HCT116 (cell line): ENCODE measurements at regions not wholly inside any gene's neighbourhood (a gene's known extent, or its start where the extent isn't known, plus 50 kb on each side); places are given as distances from the start of the nearest gene placed in this dataset.

Experiments
- ATAC-seq: fragments of 200-7000 bp; cut with Tn5 transposase; 2 replicates; pipeline ENCODE4 v1.9.1; 2020; ENCODE audit warnings: mild to moderate bottlenecking, moderate library complexity
- BruUV-seq: library from RNA; stranded (reverse); fragments of 400-500 nt; replicated peaks from 2 replicates; lab custom pipeline; 2021; lab: Mats Ljungman, UMichigan
- CTCF ChIA-PET: fragments of 300-600 bp; sonication (Branson Sonifier 250); formaldehyde crosslinking; loops from one replicate; lab custom pipeline; 2021; ENCODE audit warnings: antibody characterized with exemption; lab: Charles Lee
- POLR2A ChIA-PET: fragments of 300-600, 350-600 bp; sonication (Branson Sonifier 250); formaldehyde crosslinking; loops from one replicate; lab custom pipeline; 2021; ENCODE audit warnings: antibody characterized with exemption; lab: Charles Lee
- RAD21 ChIA-PET, 2 experiments: fragments of 300-600 bp; sonication (Branson Sonifier 250); formaldehyde crosslinking; loops; one replicate each; lab custom pipeline; 2023; ENCODE audit warnings: low total read pairs in 2 of 2; ENCODE audit not compliant: uncharacterized antibody in 2 of 2, unreplicated experiment in 2 of 2, low non-redundant PET in 1 of 2; lab: Charles Lee
- DNase-seq: peaks from one replicate; pipeline ENCODE4 v3.0.0-alpha.2; 2010; ENCODE audit warnings: low read depth, low spot score
- H2AFZ ChIP-seq: fragments of 200-600 bp; shearing (Covaris generic), sonication (generic); 2 replicates; pipeline ENCODE4 v1.6.1; 2017; ENCODE audit warnings: low read depth, mixed run types, mixed read lengths, antibody characterized with exemption, low read length; ENCODE audit not compliant: poor library complexity, severe bottlenecking
- H3K27ac ChIP-seq: 2 replicates; pipeline ENCODE4 v1.5.1; 2012; ENCODE audit warnings: low read depth, low read length
- H3K27me3 ChIP-seq: fragments of 200-600 bp; sonication (generic); 2 replicates; pipeline ENCODE4 v1.6.1; 2016; ENCODE audit warnings: mixed run types, low read length, mixed read lengths; ENCODE audit not compliant: insufficient read depth
- H3K36me3 ChIP-seq, 2 experiments: fragments of 200-500 bp in 1 of 2; fragments of 200-600 bp in 1 of 2; sonication (Bioruptor generic) in 1 of 2; sonication (generic) in 1 of 2; 2 replicates each; pipeline versions ENCODE4 v1.5.1 to v1.6.1; 2014 to 2016; ENCODE audit warnings: low read length in 2 of 2, inconsistent platforms in 1 of 2, mixed read lengths in 1 of 2, mixed run types in 1 of 2; ENCODE audit not compliant: insufficient read depth in 2 of 2, control insufficient read depth in 1 of 2
- H3K4me1 ChIP-seq, 2 experiments: fragments of 200-600 bp in 1 of 2; sonication (generic) in 1 of 2; 2 replicates each; pipeline versions ENCODE4 v1.5.1 to v1.6.1; 2012 to 2017; ENCODE audit warnings: low read length in 2 of 2, inconsistent platforms in 1 of 2, mild to moderate bottlenecking in 1 of 2, mixed read lengths in 1 of 2, mixed run types in 1 of 2, moderate library complexity in 1 of 2; ENCODE audit not compliant: insufficient read depth in 2 of 2, control insufficient read depth in 1 of 2
- H3K4me2 ChIP-seq: fragments of 200-600 bp; sonication (generic); 2 replicates; pipeline ENCODE4 v1.6.1; 2017; ENCODE audit warnings: mixed run types, low read length, mixed read lengths
- H3K4me3 ChIP-seq, 2 experiments: fragments of 200-600 bp in 1 of 2; sonication (generic) in 1 of 2; replicated peaks in 1 of 2; 2 replicates each; pipeline ENCODE4 v1.5.1; 2011 to 2016; ENCODE audit warnings: low read length in 2 of 2, control low read depth in 1 of 2, low read depth in 1 of 2, mild to moderate bottlenecking in 1 of 2, mixed read lengths in 1 of 2, mixed run types in 1 of 2
- H3K79me2 ChIP-seq: fragments of 200-600 bp; sonication (generic); 2 replicates; pipeline ENCODE4 v1.6.1; 2017; ENCODE audit warnings: mild to moderate bottlenecking, mixed run types, low read length, moderate library complexity, mixed read lengths; ENCODE audit not compliant: insufficient read depth
- H3K9ac ChIP-seq: fragments of 200-600 bp; sonication (generic); 2 replicates; pipeline ENCODE4 v1.6.1; 2016; ENCODE audit warnings: low read length, mixed read lengths
- H3K9me2 ChIP-seq: fragments of 200-600 bp; sonication (generic), shearing (Covaris generic); 2 replicates; pipeline ENCODE4 v1.6.1; 2017; ENCODE audit warnings: mixed run types, mild to moderate bottlenecking, moderate library complexity; ENCODE audit not compliant: insufficient read depth
- H3K9me3 ChIP-seq, 2 experiments: fragments of 200-500 bp in 1 of 2; fragments of 200-600 bp in 1 of 2; sonication (Bioruptor generic) in 1 of 2; sonication (generic) in 1 of 2; 2 replicates each; pipeline ENCODE4 v1.6.1; 2014 to 2017; ENCODE audit warnings: low read length in 2 of 2, mixed read lengths in 2 of 2, inconsistent platforms in 1 of 2, low read depth in 1 of 2, mild to moderate bottlenecking in 1 of 2, mixed run types in 1 of 2, moderate library complexity in 1 of 2; ENCODE audit not compliant: control insufficient read depth in 1 of 2, insufficient read depth in 1 of 2
- H4K20me1 ChIP-seq: fragments of 200-600 bp; sonication (generic), shearing (Covaris generic); 2 replicates; pipeline ENCODE4 v1.6.1; 2017; ENCODE audit warnings: mixed run types, mild to moderate bottlenecking, moderate library complexity; ENCODE audit not compliant: insufficient read depth
- CBX3 ChIP-seq: IDR thresholded peaks from 2 replicates; pipeline ENCODE4 v1.6.1; 2012; ENCODE audit warnings: low read depth
- CEBPB ChIP-seq: IDR thresholded peaks from 2 replicates; pipeline ENCODE4 v1.6.1; 2012; ENCODE audit warnings: low read depth
- ELF1 ChIP-seq: IDR thresholded peaks from 2 replicates; pipeline ENCODE4 v1.6.1; 2012; ENCODE audit warnings: low read depth, borderline replicate concordance
- EZH2phosphoT487 ChIP-seq: fragments of 200-600 bp; IDR thresholded peaks from 2 replicates; pipeline ENCODE4 v1.6.1; 2018; ENCODE audit warnings: antibody characterized with exemption, borderline replicate concordance
- FOSL1 ChIP-seq: IDR thresholded peaks from 2 replicates; pipeline ENCODE4 v1.6.1; 2012; ENCODE audit warnings: low read depth
- JUND ChIP-seq: IDR thresholded peaks from 2 replicates; pipeline ENCODE4 v1.6.1; 2012
- POLR2A ChIP-seq: IDR thresholded peaks from 2 replicates; pipeline ENCODE4 v1.7.0; 2011; ENCODE audit warnings: borderline replicate concordance; ENCODE audit not compliant: insufficient read depth, insufficient read length; ENCODE audit errors: extremely low read depth
- POLR2AphosphoS5 ChIP-seq: IDR thresholded peaks from 2 replicates; pipeline ENCODE4 v1.6.1; 2011; ENCODE audit warnings: mild to moderate bottlenecking, low read depth, low read length, moderate library complexity
- RAD21 ChIP-seq: IDR thresholded peaks from 2 replicates; pipeline ENCODE4 v1.6.1; 2012; ENCODE audit warnings: low read depth, mild to moderate bottlenecking
- SIN3A ChIP-seq: IDR thresholded peaks from 2 replicates; pipeline ENCODE4 v1.6.1; 2012; ENCODE audit warnings: low read depth
- SRF ChIP-seq: IDR thresholded peaks from 2 replicates; pipeline ENCODE4 v1.6.1; 2012; ENCODE audit warnings: low read depth
- YY1 ChIP-seq: IDR thresholded peaks from 2 replicates; pipeline ENCODE4 v1.6.1; 2011; ENCODE audit warnings: low read length, low read depth, moderate library complexity, mild to moderate bottlenecking; ENCODE audit not compliant: insufficient replicate concordance; ENCODE audit errors: extremely low read depth
- ZNF274 ChIP-seq: fragments of 200-500 bp; sonication (Bioruptor generic); IDR thresholded peaks from 2 replicates; pipeline ENCODE4 v1.6.1; 2014; ENCODE audit warnings: mild to moderate bottlenecking, low read depth, low read length, inconsistent platforms
- intact Hi-C: fragments of 100-400 bp; cut with micrococcal nuclease; formaldehyde crosslinking; loops from 2 replicates; pipeline ENCODE4 v1.10.0; 2022
- TF ChIP-seq, protein P1 (sequence below): IDR thresholded peaks from 2 replicates; pipeline ENCODE4 v1.6.1; 2012; ENCODE audit warnings: low read depth
- TF ChIP-seq, protein P2 (sequence below): IDR thresholded peaks from 2 replicates; pipeline ENCODE4 v1.6.1; 2012
- TF ChIP-seq, protein P3 (sequence below): IDR thresholded peaks from 2 replicates; pipeline ENCODE4 v1.6.1; 2011; ENCODE audit warnings: mild to moderate bottlenecking, low read length, moderate library complexity; ENCODE audit not compliant: insufficient replicate concordance; ENCODE audit errors: extremely low read depth

DNA sequence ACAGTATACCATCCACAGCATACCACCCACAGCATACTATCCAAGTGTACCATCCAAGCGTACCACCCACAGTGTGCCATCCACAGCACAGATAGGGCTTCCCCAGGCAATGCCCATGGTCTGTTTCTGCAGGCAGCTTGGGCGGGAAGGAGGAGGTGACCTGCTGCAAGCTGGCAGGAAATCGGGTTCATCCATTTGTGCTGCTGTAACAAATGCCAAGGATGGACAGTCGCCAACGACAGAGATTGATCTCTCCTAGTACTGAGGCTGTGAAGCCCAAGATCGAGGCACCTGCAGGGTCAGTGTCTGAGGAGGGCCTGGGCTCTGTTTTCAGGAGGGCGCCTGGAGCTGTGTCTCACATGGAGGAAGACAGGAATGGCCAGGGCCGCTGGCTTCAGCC lies 93.6 kb upstream of the SNTG2 start:
- ChIA-PET RAD21 (no interaction called here), CTCF (no interaction called here)
- ATAC-seq, result no peak

DNA sequence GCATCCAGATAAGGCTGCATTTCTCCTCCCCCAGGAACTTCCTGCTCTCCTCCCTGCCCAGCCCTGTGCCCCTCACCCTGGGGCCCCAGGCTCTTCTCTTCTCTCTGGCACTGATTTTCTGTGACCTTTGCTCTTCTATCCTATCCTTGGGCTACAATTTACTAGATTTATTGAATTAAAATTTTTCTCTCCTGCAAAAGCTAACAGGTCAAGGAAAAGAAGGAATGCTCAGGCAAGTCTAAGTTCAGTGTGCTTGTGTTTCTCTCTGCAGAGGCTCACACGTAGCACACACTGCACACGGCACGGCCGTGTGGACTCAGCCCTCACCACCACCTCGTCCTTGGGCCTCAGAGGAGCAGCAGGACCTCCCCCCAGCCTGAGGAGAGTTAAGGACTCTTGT lies 94.2 kb upstream of the SNTG2 start:
- POLR2A ChIA-PET, result no interaction called here
- H2AFZ ChIP-seq, result no peak overlapping the region
- intact Hi-C loops, result no loop called here
- H3K9me3 ChIP-seq, result no peaks in the 10 kb centered on the region
- H3K9ac ChIP-seq, result no peak overlapping the region
- H4K20me1 ChIP-seq, result no peaks in the 10 kb centered on the region
- no peaks in the 10 kb centered on the region for H3K4me1 ChIP-seq
- H3K9me2 ChIP-seq, result no peaks in the 10 kb centered on the region
- no TSS peak for BruUV-seq
- H3K4me2 ChIP-seq, result no peak overlapping the region
- no peaks in the 10 kb centered on the region for H3K36me3 ChIP-seq
- H3K4me3 ChIP-seq, result no peak overlapping the region
- no peak for ATAC-seq
- H3K79me2 ChIP-seq, result no peaks in the 10 kb centered on the region
- H3K27ac ChIP-seq, result no peak overlapping the region
- no peak for DNase-seq
- CTCF ChIA-PET, result no interaction called here
- H3K27me3 ChIP-seq, result no peaks in the 10 kb centered on the region
- RAD21 ChIA-PET, result no interaction called here
- TF ChIP-seq FOSL1 (no peak), POLR2A (no peak), SIN3A (no peak), ZNF274 (no peak), SRF (no peak), EZH2phosphoT487 (no peak), CEBPB (no peak), ELF1 (no peak)
- TF ChIP-seq, protein P1, sequence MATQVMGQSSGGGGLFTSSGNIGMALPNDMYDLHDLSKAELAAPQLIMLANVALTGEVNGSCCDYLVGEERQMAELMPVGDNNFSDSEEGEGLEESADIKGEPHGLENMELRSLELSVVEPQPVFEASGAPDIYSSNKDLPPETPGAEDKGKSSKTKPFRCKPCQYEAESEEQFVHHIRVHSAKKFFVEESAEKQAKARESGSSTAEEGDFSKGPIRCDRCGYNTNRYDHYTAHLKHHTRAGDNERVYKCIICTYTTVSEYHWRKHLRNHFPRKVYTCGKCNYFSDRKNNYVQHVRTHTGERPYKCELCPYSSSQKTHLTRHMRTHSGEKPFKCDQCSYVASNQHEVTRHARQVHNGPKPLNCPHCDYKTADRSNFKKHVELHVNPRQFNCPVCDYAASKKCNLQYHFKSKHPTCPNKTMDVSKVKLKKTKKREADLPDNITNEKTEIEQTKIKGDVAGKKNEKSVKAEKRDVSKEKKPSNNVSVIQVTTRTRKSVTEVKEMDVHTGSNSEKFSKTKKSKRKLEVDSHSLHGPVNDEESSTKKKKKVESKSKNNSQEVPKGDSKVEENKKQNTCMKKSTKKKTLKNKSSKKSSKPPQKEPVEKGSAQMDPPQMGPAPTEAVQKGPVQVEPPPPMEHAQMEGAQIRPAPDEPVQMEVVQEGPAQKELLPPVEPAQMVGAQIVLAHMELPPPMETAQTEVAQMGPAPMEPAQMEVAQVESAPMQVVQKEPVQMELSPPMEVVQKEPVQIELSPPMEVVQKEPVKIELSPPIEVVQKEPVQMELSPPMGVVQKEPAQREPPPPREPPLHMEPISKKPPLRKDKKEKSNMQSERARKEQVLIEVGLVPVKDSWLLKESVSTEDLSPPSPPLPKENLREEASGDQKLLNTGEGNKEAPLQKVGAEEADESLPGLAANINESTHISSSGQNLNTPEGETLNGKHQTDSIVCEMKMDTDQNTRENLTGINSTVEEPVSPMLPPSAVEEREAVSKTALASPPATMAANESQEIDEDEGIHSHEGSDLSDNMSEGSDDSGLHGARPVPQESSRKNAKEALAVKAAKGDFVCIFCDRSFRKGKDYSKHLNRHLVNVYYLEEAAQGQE, result no peak

More for the DNA sequence above, 93.6 kb upstream of the SNTG2 start:
- DNase-seq, result no peak
- no peak overlapping the region for H3K4me2 ChIP-seq
- H3K9me2 ChIP-seq, result no peaks in the 10 kb centered on the region
- POLR2A ChIA-PET, result no interaction called here
- H3K36me3 ChIP-seq, result no peaks in the 10 kb centered on the region
- no TSS peak for BruUV-seq
- H4K20me1 ChIP-seq, result no peaks in the 10 kb centered on the region
- no peaks in the 10 kb centered on the region for H3K9me3 ChIP-seq
- H3K27ac ChIP-seq, result no peak overlapping the region
- TF ChIP-seq, protein P2, sequence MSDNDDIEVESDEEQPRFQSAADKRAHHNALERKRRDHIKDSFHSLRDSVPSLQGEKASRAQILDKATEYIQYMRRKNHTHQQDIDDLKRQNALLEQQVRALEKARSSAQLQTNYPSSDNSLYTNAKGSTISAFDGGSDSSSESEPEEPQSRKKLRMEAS, result no peak
- no peak for TF ChIP-seq RAD21
- TF ChIP-seq JUND, result no peak
- no peak for TF ChIP-seq CBX3
- TF ChIP-seq, protein P3, sequence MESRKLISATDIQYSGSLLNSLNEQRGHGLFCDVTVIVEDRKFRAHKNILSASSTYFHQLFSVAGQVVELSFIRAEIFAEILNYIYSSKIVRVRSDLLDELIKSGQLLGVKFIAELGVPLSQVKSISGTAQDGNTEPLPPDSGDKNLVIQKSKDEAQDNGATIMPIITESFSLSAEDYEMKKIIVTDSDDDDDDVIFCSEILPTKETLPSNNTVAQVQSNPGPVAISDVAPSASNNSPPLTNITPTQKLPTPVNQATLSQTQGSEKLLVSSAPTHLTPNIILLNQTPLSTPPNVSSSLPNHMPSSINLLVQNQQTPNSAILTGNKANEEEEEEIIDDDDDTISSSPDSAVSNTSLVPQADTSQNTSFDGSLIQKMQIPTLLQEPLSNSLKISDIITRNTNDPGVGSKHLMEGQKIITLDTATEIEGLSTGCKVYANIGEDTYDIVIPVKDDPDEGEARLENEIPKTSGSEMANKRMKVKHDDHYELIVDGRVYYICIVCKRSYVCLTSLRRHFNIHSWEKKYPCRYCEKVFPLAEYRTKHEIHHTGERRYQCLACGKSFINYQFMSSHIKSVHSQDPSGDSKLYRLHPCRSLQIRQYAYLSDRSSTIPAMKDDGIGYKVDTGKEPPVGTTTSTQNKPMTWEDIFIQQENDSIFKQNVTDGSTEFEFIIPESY, result no peak
- TF ChIP-seq ELF1, result no peak
- no peak for TF ChIP-seq POLR2AphosphoS5
- no peak for TF ChIP-seq ZNF274
- TF ChIP-seq YY1, result no peak
- intact Hi-C loops, result no loop called here
- H3K9ac ChIP-seq, result no peak overlapping the region
- no peaks in the 10 kb centered on the region for H3K27me3 ChIP-seq
- no peak overlapping the region for H3K4me3 ChIP-seq
- H2AFZ ChIP-seq, result no peak overlapping the region
- no peaks in the 10 kb centered on the region for H3K79me2 ChIP-seq
- no peaks in the 10 kb centered on the region for H3K4me1 ChIP-seq
